ENCODE measurements at regions not wholly inside any gene's neighbourhood (a gene's known extent, or its start where the extent isn't known, plus 50 kb on each side); places are given as distances from the start of the nearest gene placed in this dataset.
A peak's percentile ranks its signal among the peaks of the same experiment; 100 is the strongest.
"Not testable (repeated sequence)": the region's sequence is repeated elsewhere in the genome, so short reads cannot be mapped to it uniquely, and the experiment has no call there.

DNA sequence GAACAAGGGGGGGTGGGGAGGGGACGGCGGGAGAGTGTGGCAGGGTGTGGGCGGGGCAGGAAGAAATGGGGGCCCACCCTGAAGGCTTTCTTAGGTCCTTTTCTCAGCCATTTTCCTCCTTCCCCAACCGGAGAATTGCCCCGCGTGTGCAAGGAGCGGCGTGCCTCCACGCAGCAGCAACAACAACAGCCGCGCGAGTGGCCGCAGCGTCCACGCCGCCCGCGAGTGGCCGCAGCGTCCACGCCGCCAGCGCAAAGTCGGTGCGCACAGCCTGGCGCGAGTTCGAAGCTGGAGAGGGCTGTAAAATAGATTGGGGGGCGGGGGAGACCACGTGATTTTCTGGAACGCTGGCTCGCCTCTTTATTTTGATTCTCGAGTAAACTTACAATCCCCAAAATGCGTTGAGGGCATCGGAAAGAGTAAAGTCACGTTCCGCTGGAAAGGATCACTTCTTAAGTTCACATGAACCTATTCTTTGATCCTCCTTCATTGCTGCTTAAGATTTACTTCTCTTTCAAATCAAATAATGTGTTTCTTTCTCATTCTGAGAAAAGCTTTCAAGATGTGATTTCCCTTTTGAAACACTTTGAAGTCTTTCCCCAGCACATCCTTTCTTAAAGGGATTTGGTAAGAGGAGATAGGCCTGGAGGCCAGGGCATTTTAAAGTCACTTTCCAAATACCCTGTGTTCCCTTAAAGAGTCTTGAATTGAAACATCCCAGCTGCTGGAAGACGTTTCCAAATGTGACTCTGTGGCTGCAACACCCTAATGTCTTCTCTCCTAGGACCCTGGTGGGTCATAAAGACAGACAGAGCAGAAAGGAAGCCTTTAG is 66.7 kb upstream of the ZNF217 start:
- H3K4me1 ChIP-seq (ENCODE audit: control insufficient read depth in 2 of 2, insufficient read depth in 2 of 2, low read length in 2 of 2) = peaks cover 13 to 16% of the 10 kb centered on the region in 2 donors
- no peaks in the 10 kb centered on the region for H3K9me3 ChIP-seq (ENCODE audit: control insufficient read depth in 2 of 2, low read length in 2 of 2)
- peak overlapping the region; percentile 47 to 70 for H3K4me3 ChIP-seq (ENCODE audit: low read length in 2 of 2)
- peak overlapping the region; percentile 60 to 77 for H3K9ac ChIP-seq (ENCODE audit: low read depth in 1 of 2, low read length in 2 of 2)
- peak overlapping the region; percentile 70 to 77 for H3K27ac ChIP-seq (ENCODE audit: low read depth in 2 of 2, low read length in 2 of 2)
- H3K36me3 ChIP-seq (ENCODE audit: control insufficient read depth in 2 of 2, insufficient read depth in 2 of 2, low read length in 2 of 2) = no peaks in the 10 kb centered on the region
- no peaks in the 10 kb centered on the region for H3K27me3 ChIP-seq (ENCODE audit: control insufficient read depth in 2 of 2, insufficient read depth in 2 of 2, low read length in 2 of 2)

GRCh38 chr20:53658973-53659372 is 65.3 kb upstream of the ZNF217 start:
- H3K27ac ChIP-seq (ENCODE audit: low read depth in 2 of 2, low read length in 2 of 2) = no peak overlapping the region
- H3K9ac ChIP-seq (ENCODE audit: low read depth in 1 of 2, low read length in 2 of 2) = no peak overlapping the region
- H3K36me3 ChIP-seq (ENCODE audit: control insufficient read depth in 2 of 2, insufficient read depth in 2 of 2, low read length in 2 of 2) = no peaks in the 10 kb centered on the region
- H3K4me1 ChIP-seq (ENCODE audit: control insufficient read depth in 2 of 2, insufficient read depth in 2 of 2, low read length in 2 of 2) = peaks cover 13 to 18% of the 10 kb centered on the region in 2 donors
- no peaks in the 10 kb centered on the region for H3K27me3 ChIP-seq (ENCODE audit: control insufficient read depth in 2 of 2, insufficient read depth in 2 of 2, low read length in 2 of 2)
- no peak overlapping the region for H3K4me3 ChIP-seq (ENCODE audit: low read length in 2 of 2)
- no peaks in the 10 kb centered on the region for H3K9me3 ChIP-seq (ENCODE audit: control insufficient read depth in 2 of 2, low read length in 2 of 2)

- Histone ChIP-seq H3K4me3 (ENCODE audit: low read length in 2 of 2) (no peak overlapping the region), H3K27me3 (ENCODE audit: control insufficient read depth in 2 of 2, insufficient read depth in 2 of 2, low read length in 2 of 2) (no peaks in the 10 kb centered on the region), H3K9ac (ENCODE audit: low read depth in 1 of 2, low read length in 2 of 2) (no peak overlapping the region), H3K27ac (ENCODE audit: low read depth in 2 of 2, low read length in 2 of 2) (no peak overlapping the region), H3K4me1 (ENCODE audit: control insufficient read depth in 2 of 2, insufficient read depth in 2 of 2, low read length in 2 of 2) (peaks cover 13 to 19% of the 10 kb centered on the region in 2 donors), H3K9me3 (ENCODE audit: control insufficient read depth in 2 of 2, low read length in 2 of 2) (no peaks in the 10 kb centered on the region), H3K36me3 (ENCODE audit: control insufficient read depth in 2 of 2, insufficient read depth in 2 of 2, low read length in 2 of 2) (no peaks in the 10 kb centered on the region)
Measured at GRCh38 chr20:53658322-53658721, 64.7 kb upstream of the ZNF217 start.

DNA sequence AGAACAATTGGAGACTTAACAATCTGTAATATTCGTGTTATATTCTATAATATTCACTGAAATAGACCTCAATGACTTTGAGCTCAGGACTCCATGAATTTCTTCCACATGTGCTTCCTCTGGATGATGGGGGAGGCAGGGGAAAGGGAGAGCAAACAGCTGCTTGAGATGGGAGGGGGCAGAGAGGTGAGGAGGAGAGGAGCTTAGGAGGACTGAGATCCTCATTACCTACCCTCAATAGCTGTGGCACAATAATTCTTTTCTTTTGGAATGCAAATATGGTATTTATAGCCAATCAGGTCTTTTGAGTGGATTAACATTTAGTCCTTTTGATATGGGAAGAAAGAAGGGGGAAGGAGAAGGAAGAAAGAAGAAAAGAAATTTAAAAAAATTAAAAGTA is 64.1 kb upstream of the ZNF217 start:
- no peaks in the 10 kb centered on the region for H3K36me3 ChIP-seq (ENCODE audit: control insufficient read depth in 2 of 2, insufficient read depth in 2 of 2, low read length in 2 of 2)
- no peak overlapping the region for H3K4me3 ChIP-seq (ENCODE audit: low read length in 2 of 2)
- no peaks in the 10 kb centered on the region for H3K9me3 ChIP-seq (ENCODE audit: control insufficient read depth in 2 of 2, low read length in 2 of 2)
- H3K27ac ChIP-seq (ENCODE audit: low read depth in 2 of 2, low read length in 2 of 2) = peak overlapping the region in 1 of 2 donors; percentile 58
- H3K4me1 ChIP-seq (ENCODE audit: control insufficient read depth in 2 of 2, insufficient read depth in 2 of 2, low read length in 2 of 2) = peaks cover 16 to 25% of the 10 kb centered on the region in 2 donors
- H3K9ac ChIP-seq (ENCODE audit: low read depth in 1 of 2, low read length in 2 of 2) = no peak overlapping the region
- no peaks in the 10 kb centered on the region for H3K27me3 ChIP-seq (ENCODE audit: control insufficient read depth in 2 of 2, insufficient read depth in 2 of 2, low read length in 2 of 2)

GRCh38 chr20:53657279-53657678 is 63.6 kb upstream of the ZNF217 start:
- Histone ChIP-seq H3K27ac (ENCODE audit: low read depth in 2 of 2, low read length in 2 of 2) (peak overlapping the region in 1 of 2 donors; percentile 58), H3K4me3 (ENCODE audit: low read length in 2 of 2) (no peak overlapping the region), H3K9ac (ENCODE audit: low read depth in 1 of 2, low read length in 2 of 2) (no peak overlapping the region), H3K27me3 (ENCODE audit: control insufficient read depth in 2 of 2, insufficient read depth in 2 of 2, low read length in 2 of 2) (no peaks in the 10 kb centered on the region), H3K36me3 (ENCODE audit: control insufficient read depth in 2 of 2, insufficient read depth in 2 of 2, low read length in 2 of 2) (no peaks in the 10 kb centered on the region), H3K9me3 (ENCODE audit: control insufficient read depth in 2 of 2, low read length in 2 of 2) (no peaks in the 10 kb centered on the region), H3K4me1 (ENCODE audit: control insufficient read depth in 2 of 2, insufficient read depth in 2 of 2, low read length in 2 of 2) (peaks cover 18 to 29% of the 10 kb centered on the region in 2 donors)

- Histone ChIP-seq H3K9me3 (ENCODE audit: control insufficient read depth in 2 of 2, low read length in 2 of 2) (no peaks in the 10 kb centered on the region), H3K4me1 (ENCODE audit: control insufficient read depth in 2 of 2, insufficient read depth in 2 of 2, low read length in 2 of 2) (peaks cover 24 to 35% of the 10 kb centered on the region in 2 donors), H3K9ac (ENCODE audit: low read depth in 1 of 2, low read length in 2 of 2) (no peak overlapping the region), H3K36me3 (ENCODE audit: control insufficient read depth in 2 of 2, insufficient read depth in 2 of 2, low read length in 2 of 2) (no peaks in the 10 kb centered on the region), H3K27ac (ENCODE audit: low read depth in 2 of 2, low read length in 2 of 2) (peak overlapping the region; percentile 2 to 49), H3K27me3 (ENCODE audit: control insufficient read depth in 2 of 2, insufficient read depth in 2 of 2, low read length in 2 of 2) (no peaks in the 10 kb centered on the region), H3K4me3 (ENCODE audit: low read length in 2 of 2) (no peak overlapping the region)
Measured at GRCh38 chr20:53656293-53657202, 62.9 kb upstream of the ZNF217 start.

DNA sequence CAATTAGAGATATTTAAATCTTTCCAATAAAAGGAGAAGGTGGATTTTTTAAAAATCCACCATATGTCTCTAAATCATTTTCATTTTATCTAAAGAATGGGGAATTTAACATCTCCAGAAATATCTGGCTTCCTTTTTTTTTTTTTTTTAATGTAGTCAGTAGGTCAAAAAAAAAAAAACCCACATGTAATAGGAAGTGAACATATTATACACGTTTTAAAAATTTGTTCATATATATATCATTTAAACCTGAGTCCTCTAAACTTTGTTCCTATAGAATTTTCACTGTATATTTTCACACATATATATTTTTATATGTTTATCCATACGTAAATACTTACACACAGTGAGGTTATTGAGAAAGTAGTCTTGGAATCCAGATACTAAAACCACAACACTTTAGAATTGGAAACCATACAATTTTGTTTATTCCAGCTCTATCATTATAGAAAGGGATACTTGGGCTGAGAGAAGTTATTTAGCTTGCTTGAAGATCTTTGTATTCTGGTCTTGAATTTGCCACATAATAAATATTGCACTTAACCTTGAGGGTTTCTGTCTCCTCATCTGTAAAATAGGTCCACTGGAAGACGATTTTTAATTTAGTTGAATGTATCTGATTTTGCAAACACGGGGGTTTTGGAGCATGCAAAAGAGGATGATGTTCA is 62.1 kb upstream of the ZNF217 start:
- Histone ChIP-seq H3K27me3 (ENCODE audit: control insufficient read depth in 2 of 2, insufficient read depth in 2 of 2, low read length in 2 of 2) (no peaks in the 10 kb centered on the region), H3K4me3 (ENCODE audit: low read length in 2 of 2) (peak overlapping the region; percentile 56 to 63), H3K9me3 (ENCODE audit: control insufficient read depth in 2 of 2, low read length in 2 of 2) (no peaks in the 10 kb centered on the region), H3K9ac (ENCODE audit: low read depth in 1 of 2, low read length in 2 of 2) (peak overlapping the region; percentile 54 to 71), H3K4me1 (ENCODE audit: control insufficient read depth in 2 of 2, insufficient read depth in 2 of 2, low read length in 2 of 2) (peaks cover 20 to 31% of the 10 kb centered on the region in 2 donors), H3K27ac (ENCODE audit: low read depth in 2 of 2, low read length in 2 of 2) (peak overlapping the region; percentile 81 to 85), H3K36me3 (ENCODE audit: control insufficient read depth in 2 of 2, insufficient read depth in 2 of 2, low read length in 2 of 2) (no peaks in the 10 kb centered on the region)

DNA sequence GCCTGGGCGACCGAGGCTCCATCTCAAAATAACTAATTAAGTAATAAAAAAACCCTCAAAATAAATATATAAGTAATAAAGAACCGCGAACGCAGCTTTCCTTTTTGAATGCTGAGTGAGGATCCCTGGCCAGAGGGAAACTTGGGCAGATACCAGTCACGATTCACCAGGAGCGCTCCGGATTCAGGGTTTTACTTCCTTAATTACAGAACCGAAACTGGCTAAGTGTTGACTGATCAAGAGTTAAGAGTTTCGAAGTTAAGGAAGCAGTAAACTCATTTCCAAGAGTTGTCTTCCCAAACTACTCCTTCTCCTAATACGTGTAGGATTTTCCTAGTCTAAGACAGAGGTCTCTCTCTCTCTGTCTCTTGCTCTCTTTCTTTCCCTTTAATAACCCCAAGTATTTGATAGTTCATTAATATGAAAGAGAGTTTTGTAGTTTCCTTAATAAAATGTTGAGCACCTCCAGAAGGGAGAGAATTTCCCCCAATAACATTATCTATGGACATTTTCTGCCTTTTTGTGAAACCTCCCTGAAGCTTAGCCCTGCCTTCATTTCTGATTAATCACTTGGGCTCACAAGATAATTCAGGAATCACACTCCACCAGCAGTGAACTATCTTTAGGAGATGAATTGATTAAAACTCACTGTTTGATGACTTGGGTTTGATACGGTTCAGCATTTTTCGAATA is 61.4 kb upstream of the ZNF217 start:
- Histone ChIP-seq H3K4me3 (ENCODE audit: low read length in 2 of 2) (peak overlapping the region; percentile 56 to 63), H3K9ac (ENCODE audit: low read depth in 1 of 2, low read length in 2 of 2) (peak overlapping the region; percentile 54 to 71), H3K27me3 (ENCODE audit: control insufficient read depth in 2 of 2, insufficient read depth in 2 of 2, low read length in 2 of 2) (no peaks in the 10 kb centered on the region), H3K36me3 (ENCODE audit: control insufficient read depth in 2 of 2, insufficient read depth in 2 of 2, low read length in 2 of 2) (no peaks in the 10 kb centered on the region), H3K27ac (ENCODE audit: low read depth in 2 of 2, low read length in 2 of 2) (peak overlapping the region; percentile 81 to 85), H3K4me1 (ENCODE audit: control insufficient read depth in 2 of 2, insufficient read depth in 2 of 2, low read length in 2 of 2) (peaks cover 15 to 25% of the 10 kb centered on the region in 2 donors), H3K9me3 (ENCODE audit: control insufficient read depth in 2 of 2, low read length in 2 of 2) (no peaks in the 10 kb centered on the region)

DNA sequence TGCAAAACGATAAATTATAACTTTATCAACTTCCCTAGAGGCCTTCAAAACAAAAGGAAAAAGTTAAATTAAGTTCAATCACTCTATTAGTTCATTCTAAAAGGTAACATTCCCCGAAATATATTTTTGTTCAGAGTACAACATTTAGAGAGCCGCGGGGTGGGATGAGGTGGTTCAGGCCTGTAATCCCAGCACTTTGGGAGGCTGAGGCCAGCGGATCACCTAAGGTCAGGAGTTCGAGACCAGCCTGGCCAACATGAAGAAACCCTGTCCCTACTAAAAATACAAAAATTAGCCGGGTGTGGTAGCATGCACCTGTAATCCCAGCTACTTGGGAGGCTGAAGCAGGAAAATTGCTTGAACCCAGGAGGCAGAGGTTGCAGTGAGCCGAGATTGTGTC is 60.9 kb upstream of the ZNF217 start:
- H3K27ac ChIP-seq (ENCODE audit: low read depth in 2 of 2, low read length in 2 of 2) = peak overlapping the region; percentile 81 to 85
- peak overlapping the region; percentile 56 to 63 for H3K4me3 ChIP-seq (ENCODE audit: low read length in 2 of 2)
- H3K9me3 ChIP-seq (ENCODE audit: control insufficient read depth in 2 of 2, low read length in 2 of 2) = not testable (repeated sequence)

More for the DNA sequence above, 60.9 kb upstream of the ZNF217 start:
- Histone ChIP-seq H3K9ac (ENCODE audit: low read depth in 1 of 2, low read length in 2 of 2) (peak overlapping the region in 1 of 2 donors; percentile 71), H3K4me1 (ENCODE audit: control insufficient read depth in 2 of 2, insufficient read depth in 2 of 2, low read length in 2 of 2) (peaks cover 15 to 25% of the 10 kb centered on the region in 2 donors)
- H3K36me3 ChIP-seq (ENCODE audit: control insufficient read depth in 2 of 2, insufficient read depth in 2 of 2, low read length in 2 of 2); H3K27me3 ChIP-seq (ENCODE audit: control insufficient read depth in 2 of 2, insufficient read depth in 2 of 2, low read length in 2 of 2): not testable (repeated sequence)
